ENCODE measurements at regions not wholly inside any gene's neighbourhood (a gene's known extent, or its start where the extent isn't known, plus 50 kb on each side); places are given as distances from the start of the nearest gene placed in this dataset.

DNA sequence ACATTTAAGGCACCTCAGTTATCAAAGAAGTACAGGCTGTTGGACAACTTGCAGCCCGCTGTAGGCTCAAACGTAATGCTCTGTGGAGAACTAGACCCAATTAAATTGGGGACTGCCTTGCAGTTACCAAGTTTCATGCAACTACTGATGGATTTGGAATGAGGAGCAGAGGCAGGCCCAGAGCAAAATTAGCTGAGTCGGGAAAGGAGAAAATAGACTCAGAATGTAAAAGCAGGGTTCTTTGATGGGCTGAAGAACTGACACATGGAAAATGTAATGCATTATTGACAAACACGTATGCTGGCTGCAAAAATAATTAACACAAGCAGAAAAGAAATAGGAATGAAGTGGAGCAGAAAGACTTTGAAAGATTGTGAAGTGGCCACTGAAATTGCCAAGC, 432.7 kb upstream of the HNRNPA3 start:
- no peak for DNase-seq (ENCODE audit: low spot score)
- Histone ChIP-seq H3K9me3 (ENCODE audit: low read depth, low read length, poor library complexity, severe bottlenecking) (no peaks in the 10 kb centered on the region), H3K27ac (ENCODE audit: low read depth, low read length, poor library complexity, severe bottlenecking) (no peak overlapping the region), H3K4me3 (ENCODE audit: low read depth, low read length, poor library complexity, severe bottlenecking) (no peak overlapping the region), H3K36me3 (ENCODE audit: insufficient read depth, low read length, poor library complexity, severe bottlenecking) (no peaks in the 10 kb centered on the region), H3K27me3 (replicated peaks; ENCODE audit: insufficient read depth, low read depth, low read length, poor library complexity) (no peaks in the 10 kb centered on the region), H3K4me1 (ENCODE audit: insufficient read depth, low read length, poor library complexity, severe bottlenecking) (peaks cover 25% of the 10 kb centered on the region)
- ChIA-PET CTCF (no interaction called here), POLR2A (ENCODE audit: low non-redundant PET) (no interaction called here)
- TF ChIP-seq, protein P1, sequence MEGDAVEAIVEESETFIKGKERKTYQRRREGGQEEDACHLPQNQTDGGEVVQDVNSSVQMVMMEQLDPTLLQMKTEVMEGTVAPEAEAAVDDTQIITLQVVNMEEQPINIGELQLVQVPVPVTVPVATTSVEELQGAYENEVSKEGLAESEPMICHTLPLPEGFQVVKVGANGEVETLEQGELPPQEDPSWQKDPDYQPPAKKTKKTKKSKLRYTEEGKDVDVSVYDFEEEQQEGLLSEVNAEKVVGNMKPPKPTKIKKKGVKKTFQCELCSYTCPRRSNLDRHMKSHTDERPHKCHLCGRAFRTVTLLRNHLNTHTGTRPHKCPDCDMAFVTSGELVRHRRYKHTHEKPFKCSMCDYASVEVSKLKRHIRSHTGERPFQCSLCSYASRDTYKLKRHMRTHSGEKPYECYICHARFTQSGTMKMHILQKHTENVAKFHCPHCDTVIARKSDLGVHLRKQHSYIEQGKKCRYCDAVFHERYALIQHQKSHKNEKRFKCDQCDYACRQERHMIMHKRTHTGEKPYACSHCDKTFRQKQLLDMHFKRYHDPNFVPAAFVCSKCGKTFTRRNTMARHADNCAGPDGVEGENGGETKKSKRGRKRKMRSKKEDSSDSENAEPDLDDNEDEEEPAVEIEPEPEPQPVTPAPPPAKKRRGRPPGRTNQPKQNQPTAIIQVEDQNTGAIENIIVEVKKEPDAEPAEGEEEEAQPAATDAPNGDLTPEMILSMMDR (conservative IDR thresholded peaks at IDR 0.05; ENCODE audit: low read depth, low read length), result no peak
- no peak for TF ChIP-seq EZH2 (IDR thresholded peaks at IDR 0.05; ENCODE audit: borderline replicate concordance, low read depth, low read length, poor library complexity, severe bottlenecking)
- BruUV-seq (replicated peaks), result no TSS peak
- intact Hi-C loops (cut with micrococcal nuclease; ENCODE audit: unreplicated experiment), result no loop called here

GRCh38 chr2:176780348-176780747, 432.2 kb upstream of the HNRNPA3 start:
- BruUV-seq (replicated peaks), result no TSS peak
- no peaks in the 10 kb centered on the region for H3K9me3 ChIP-seq (ENCODE audit: low read depth, low read length, poor library complexity, severe bottlenecking)
- no peak overlapping the region for H3K4me3 ChIP-seq (ENCODE audit: low read depth, low read length, poor library complexity, severe bottlenecking)
- DNase-seq (ENCODE audit: low spot score), result no peak
- ChIA-PET CTCF (no interaction called here), POLR2A (ENCODE audit: low non-redundant PET) (no interaction called here)
- no peak overlapping the region for H3K27ac ChIP-seq (ENCODE audit: low read depth, low read length, poor library complexity, severe bottlenecking)
- TF ChIP-seq, protein P1 (conservative IDR thresholded peaks at IDR 0.05; ENCODE audit: low read depth, low read length), result no peak
- no peak for TF ChIP-seq EZH2 (IDR thresholded peaks at IDR 0.05; ENCODE audit: borderline replicate concordance, low read depth, low read length, poor library complexity, severe bottlenecking)
- H3K36me3 ChIP-seq (ENCODE audit: insufficient read depth, low read length, poor library complexity, severe bottlenecking), result no peaks in the 10 kb centered on the region
- H3K4me1 ChIP-seq (ENCODE audit: insufficient read depth, low read length, poor library complexity, severe bottlenecking), result peaks cover 21% of the 10 kb centered on the region
- intact Hi-C loops (cut with micrococcal nuclease; ENCODE audit: unreplicated experiment), result no loop called here
- H3K27me3 ChIP-seq (replicated peaks; ENCODE audit: insufficient read depth, low read depth, low read length, poor library complexity), result no peaks in the 10 kb centered on the region

- CTCF ChIA-PET, result no interaction called here
- H3K4me1 ChIP-seq (ENCODE audit: insufficient read depth, low read length, poor library complexity, severe bottlenecking), result peaks cover 10% of the 10 kb centered on the region
- no peak overlapping the region for H3K27ac ChIP-seq (ENCODE audit: low read depth, low read length, poor library complexity, severe bottlenecking)
- TF ChIP-seq EZH2 (IDR thresholded peaks at IDR 0.05; ENCODE audit: borderline replicate concordance, low read depth, low read length, poor library complexity, severe bottlenecking), result no peak
- TF ChIP-seq, protein P1 (conservative IDR thresholded peaks at IDR 0.05; ENCODE audit: low read depth, low read length), result no peak
- POLR2A ChIA-PET (ENCODE audit: low non-redundant PET), result no interaction called here
- H3K27me3 ChIP-seq (replicated peaks; ENCODE audit: insufficient read depth, low read depth, low read length, poor library complexity), result no peaks in the 10 kb centered on the region
- no peak for DNase-seq (ENCODE audit: low spot score)
- BruUV-seq (replicated peaks), result no TSS peak
- no peak overlapping the region for H3K4me3 ChIP-seq (ENCODE audit: low read depth, low read length, poor library complexity, severe bottlenecking)
- intact Hi-C loops (cut with micrococcal nuclease; ENCODE audit: unreplicated experiment), result no loop called here
- no peaks in the 10 kb centered on the region for H3K36me3 ChIP-seq (ENCODE audit: insufficient read depth, low read length, poor library complexity, severe bottlenecking)
- no peaks in the 10 kb centered on the region for H3K9me3 ChIP-seq (ENCODE audit: low read depth, low read length, poor library complexity, severe bottlenecking)
These were observed 430.9 kb upstream of the HNRNPA3 start for GRCh38 chr2:176781570-176782217.
